Erythroblast (primary cell): ENCODE measurements at regions not wholly inside any gene's neighbourhood (a gene's known extent, or its start where the extent isn't known, plus 50 kb on each side); places are given as distances from the start of the nearest gene placed in this dataset.
"Not testable (repeated sequence)": the region's sequence is repeated elsewhere in the genome, so short reads cannot be mapped to it uniquely, and the experiment has no call there.

Experiments used
- DNase-seq, 2 experiments: peaks; one replicate each; lab custom pipeline; 2025; lab: John Stamatoyannopoulos, UW
- GATA1 ChIP-seq: IDR thresholded peaks from 2 replicates; pipeline ENCODE4 v1.6.1; 2011; ENCODE audit warnings: low read depth, mild to moderate bottlenecking, control low read depth, low read length, moderate library complexity
- POLR2A ChIP-seq: IDR thresholded peaks from 2 replicates; pipeline ENCODE4 v1.6.1; 2011; ENCODE audit warnings: mild to moderate bottlenecking, low read length

DNA sequence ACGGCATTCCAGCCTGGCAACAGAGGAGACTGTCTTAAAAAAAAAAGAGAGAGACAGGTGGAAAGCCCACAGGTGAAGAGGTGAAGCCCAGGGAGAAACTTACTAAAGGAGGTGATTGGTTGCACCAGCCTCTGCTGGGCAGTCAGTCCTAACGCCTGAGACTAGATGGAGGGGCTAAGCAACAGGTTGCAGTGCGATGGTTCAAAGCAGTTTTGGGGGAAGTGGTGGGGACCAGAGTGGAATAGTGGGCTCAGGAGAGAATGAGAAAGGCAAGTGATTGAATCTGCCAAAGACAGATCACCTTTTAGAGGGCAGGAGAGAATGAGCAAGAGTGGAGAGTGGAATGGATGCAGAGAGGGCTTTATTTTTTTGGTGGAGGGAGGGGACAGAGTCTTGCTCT, 100.0 kb upstream of the KCTD7 start:
- no peak for TF ChIP-seq GATA1
- no peak for TF ChIP-seq POLR2A
- no peak for DNase-seq

GRCh38 chr7:66529883-66530610, 98.6 kb upstream of the KCTD7 start:
- TF ChIP-seq POLR2A (no peak), GATA1 (no peak)
- DNase-seq = peak in 1 of 2 experiments; percentile 18

DNA sequence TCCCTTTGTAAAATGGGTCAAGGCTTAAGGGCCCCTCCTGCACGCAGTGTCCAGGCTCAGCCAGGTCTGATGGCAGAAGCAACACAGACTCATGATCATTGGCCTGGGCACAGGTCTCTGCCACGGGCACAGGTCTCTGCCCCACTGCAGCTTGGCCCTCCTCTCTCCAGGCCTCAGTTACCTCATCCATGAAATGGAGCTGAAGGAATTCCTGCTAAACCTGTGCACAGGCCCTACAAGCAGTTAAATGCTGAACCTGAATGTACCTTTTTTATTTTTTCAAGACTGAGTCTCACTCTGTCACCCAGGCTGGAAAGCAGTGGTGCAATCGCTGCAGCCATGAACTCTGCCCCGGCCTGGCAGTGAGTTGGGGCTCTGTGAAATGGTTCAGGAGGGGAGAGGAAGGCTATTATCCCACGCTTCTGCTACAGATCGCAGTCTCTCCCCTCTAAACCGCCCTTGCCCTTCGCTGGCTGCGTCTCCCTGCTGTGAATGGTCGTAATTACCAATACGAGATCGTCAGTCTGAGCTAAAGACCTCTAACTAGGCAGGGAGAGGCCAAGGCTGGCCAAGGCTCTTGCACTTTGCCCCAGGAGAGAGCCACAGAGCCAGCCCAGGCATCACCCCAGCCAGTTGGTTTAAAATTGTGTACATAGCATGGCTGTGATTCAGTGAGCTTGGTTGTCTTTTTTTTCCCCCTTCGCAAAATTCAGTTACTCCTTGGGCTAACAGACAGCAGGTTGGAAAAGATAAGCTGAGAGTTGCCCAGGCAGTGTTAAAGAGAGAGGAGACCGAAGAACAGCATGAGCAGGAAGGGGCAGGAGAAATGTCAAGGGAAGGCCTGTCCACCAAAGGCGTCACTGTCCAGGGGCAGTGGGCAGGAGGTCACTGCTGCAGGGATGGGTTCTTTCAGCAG, 93.0 kb upstream of the KCTD7 start:
- peak in 1 of 2 experiments; percentile 33 for DNase-seq
- TF ChIP-seq GATA1 (no peak), POLR2A (no peak)

DNA sequence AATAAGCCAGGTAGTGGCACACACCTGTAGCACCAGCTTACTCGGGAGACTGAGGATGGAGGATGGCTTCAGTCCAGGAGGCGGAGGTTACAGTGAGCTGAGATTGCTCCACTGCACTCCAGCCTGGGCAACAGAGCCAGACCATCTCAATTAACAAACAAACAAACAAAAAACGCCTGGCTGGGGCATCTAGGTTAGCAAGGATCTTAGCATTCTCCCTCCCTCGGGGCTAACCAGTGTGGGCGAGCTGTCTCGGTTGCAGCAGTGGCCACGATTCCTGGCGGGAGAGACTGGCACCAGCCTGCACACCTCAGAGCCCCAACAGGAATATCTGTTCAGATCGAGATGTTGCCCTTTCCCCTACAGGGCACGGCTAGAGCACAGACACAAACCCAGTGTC, 91.3 kb upstream of the KCTD7 start:
- TF ChIP-seq POLR2A (no peak), GATA1 (no peak)
- no peak for DNase-seq

GRCh38 chr7:66537876-66538275, 90.8 kb upstream of the KCTD7 start:
- TF ChIP-seq POLR2A (no peak), GATA1 (no peak)
- no peak for DNase-seq

- no peak for TF ChIP-seq POLR2A
- TF ChIP-seq GATA1 = no peak
- no peak for DNase-seq
These were observed 89.4 kb upstream of the KCTD7 start for GRCh38 chr7:66539264-66539623.

- TF ChIP-seq POLR2A (no peak), GATA1 (no peak)
- DNase-seq = peak in 1 of 2 experiments; percentile 19
These were observed 88.7 kb upstream of the KCTD7 start for GRCh38 chr7:66539902-66540375.

DNA sequence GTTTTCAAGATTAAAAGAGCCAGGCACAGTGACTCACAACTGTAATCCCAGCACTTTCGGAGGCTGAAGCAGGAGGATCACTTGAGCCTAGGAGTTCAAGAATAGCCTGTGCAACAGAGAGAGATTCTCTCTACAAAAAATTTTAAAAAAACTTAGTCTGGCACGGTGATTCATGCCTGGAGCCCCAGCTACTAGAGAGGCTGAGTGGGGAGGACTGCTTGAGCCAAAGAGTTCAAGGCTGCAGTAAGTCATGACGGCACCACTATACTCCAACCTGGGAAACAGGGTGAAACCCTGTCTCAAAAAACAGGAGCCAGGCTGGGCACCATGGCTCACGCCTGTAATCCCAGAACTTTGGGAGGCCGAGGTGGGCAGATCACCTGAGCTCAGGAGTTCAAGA, 86.6 kb upstream of the KCTD7 start:
- TF ChIP-seq POLR2A (no peak), GATA1 (no peak)
- no peak for DNase-seq

GRCh38 chr7:66542528-66543269, 86.0 kb upstream of the KCTD7 start:
- TF ChIP-seq POLR2A = no peak
- no peak for TF ChIP-seq GATA1

GRCh38 chr7:66549466-66549865, 79.2 kb upstream of the KCTD7 start:
- no peak for TF ChIP-seq GATA1
- no peak for DNase-seq

More at GRCh38 chr7:66542528-66543269, 86.0 kb upstream of the KCTD7 start:
- no peak for DNase-seq

- TF ChIP-seq POLR2A (no peak), GATA1 (no peak)
These were observed 75.7 kb upstream of the KCTD7 start for GRCh38 chr7:66553001-66553400.

DNA sequence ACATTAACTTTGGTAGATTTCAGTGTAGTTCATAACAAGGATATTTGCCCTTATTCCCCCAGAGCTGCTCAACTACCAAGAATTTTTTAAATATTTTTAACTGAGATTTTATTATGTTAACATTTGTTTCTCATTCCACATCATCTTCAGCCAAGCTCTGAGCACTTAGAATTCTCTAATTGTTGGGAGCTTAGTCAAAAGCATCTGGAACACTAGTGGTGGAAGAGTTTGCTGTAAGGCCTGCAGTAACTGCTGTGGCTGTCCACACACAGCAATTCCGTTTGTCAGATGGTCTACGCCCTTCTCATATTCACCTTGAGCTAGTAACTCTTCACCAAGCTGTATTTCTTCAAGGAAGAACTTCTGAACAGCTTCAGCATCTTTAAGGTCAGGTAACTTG, 75.0 kb upstream of the KCTD7 start:
- not testable (repeated sequence) for DNase-seq

More at GRCh38 chr7:66553001-66553400, 75.7 kb upstream of the KCTD7 start:
- DNase-seq = no peak

- DNase-seq = peak; percentile 47 to 58
These were observed 74.4 kb upstream of the KCTD7 start for GRCh38 chr7:66554291-66554690.

DNA sequence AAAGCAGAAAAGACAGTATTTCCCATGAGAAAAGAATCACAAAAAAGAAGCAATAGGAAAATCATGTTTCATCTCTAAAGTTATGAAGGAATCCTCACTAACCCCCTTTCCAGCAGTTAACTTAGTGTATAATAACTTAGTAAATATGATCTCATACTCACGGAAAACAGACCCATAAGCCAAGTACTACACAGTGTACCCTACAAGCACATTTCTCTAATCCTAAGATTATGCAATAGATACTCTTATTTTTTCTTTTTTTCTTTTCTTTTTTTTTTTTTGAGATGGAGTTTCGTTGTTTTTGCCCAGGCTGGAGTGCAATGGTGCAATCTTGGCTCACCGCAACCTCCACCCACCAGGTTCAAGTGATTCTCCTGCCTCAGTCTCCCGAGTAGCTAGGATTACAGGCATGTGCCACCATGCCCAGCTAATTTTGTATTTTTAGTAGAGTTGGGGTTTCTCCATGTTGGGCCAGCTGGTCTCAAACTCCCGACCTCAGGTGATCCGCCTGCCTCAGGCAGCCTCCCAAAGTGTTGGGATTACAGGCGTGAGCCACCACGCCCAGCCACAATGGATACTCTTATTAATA, 73.7 kb upstream of the KCTD7 start:
- not testable (repeated sequence) for DNase-seq
